HepG2 (cell line): ENCODE measurements at regions not wholly inside any gene's neighbourhood (a gene's known extent, or its start where the extent isn't known, plus 50 kb on each side); places are given as distances from the start of the nearest gene placed in this dataset.

ENCODE experiments used
- ATAC-seq: fragments of 200-7000 bp; cut with Tn5 transposase; 3 replicates; pipeline ENCODE4 v1.9.1; 2020; ENCODE audit warnings: mild to moderate bottlenecking, moderate library complexity
- BruUV-seq: library from RNA; stranded (reverse); fragments of 400-500 nt; replicated peaks from 2 replicates; lab custom pipeline; 2021; lab: Mats Ljungman, UMichigan
- CTCF ChIA-PET: fragments of 300-600 bp; formaldehyde crosslinking; extraction: SDS; loops from one replicate; lab custom pipeline; 2021; ENCODE audit warnings: low total read pairs, inconsistent platforms, low intra/inter-chr PET ratio; lab: Yijun Ruan, JAX
- POLR2A ChIA-PET: fragments of 350-600 bp; sonication (Branson Sonifier 250); formaldehyde crosslinking; loops from one replicate; lab custom pipeline; 2020; ENCODE audit warnings: antibody characterized with exemption, inconsistent platforms; lab: Yijun Ruan, JAX
- DNase-seq: peaks from one replicate; pipeline ENCODE4 v3.0.0-alpha.2; 2015; ENCODE audit warnings: low spot score
- FAIRE-seq: peaks from 3 replicates; lab custom pipeline; 2011; peaks lifted over from hg19 to GRCh38; lab: Jason Lieb, UNC
- H2AFZ ChIP-seq: one replicate; pipeline ENCODE4 v1.6.1; 2011; ENCODE audit warnings: low read length, inconsistent platforms
- H3K27ac ChIP-seq: fragments of 300-600 bp; 3 replicates; pipeline ENCODE4 v1.8.0; 2011; ENCODE audit warnings: mixed run types, mild to moderate bottlenecking, mixed read lengths, low read length, inconsistent platforms; ENCODE audit not compliant: insufficient read depth; ENCODE audit errors: extremely low read length
- H3K27me3 ChIP-seq, 2 experiments: fragments of 200-600 bp in 1 of 2; 2 replicates in 1 of 2; 3 replicates in 1 of 2; pipeline versions ENCODE4 v1.6.0 to v1.8.0; 2011; ENCODE audit warnings: low read length in 2 of 2, mild to moderate bottlenecking in 2 of 2, moderate library complexity in 2 of 2, inconsistent platforms in 1 of 2; ENCODE audit not compliant: insufficient read depth in 2 of 2, control insufficient read depth in 1 of 2
- H3K36me3 ChIP-seq, 2 experiments: fragments of 200-600 bp in 1 of 2; replicated peaks in 1 of 2; 2 replicates in 1 of 2; 3 replicates in 1 of 2; pipeline versions ENCODE4 v1.5.1 to v1.8.0; 2011; ENCODE audit warnings: low read length in 2 of 2, inconsistent platforms in 1 of 2; ENCODE audit not compliant: insufficient read depth in 2 of 2, control insufficient read depth in 1 of 2
- H3K4me1 ChIP-seq: 2 replicates; pipeline ENCODE4 v1.5.1; 2012; ENCODE audit warnings: low read length, inconsistent platforms; ENCODE audit not compliant: insufficient read depth
- H3K4me2 ChIP-seq: 2 replicates; pipeline ENCODE4 v1.6.0; 2011; ENCODE audit warnings: low read depth, low read length, inconsistent platforms
- H3K4me3 ChIP-seq, 3 experiments: fragments of 200-600 bp in 1 of 3; sonication (generic), shearing (Covaris generic) in 1 of 3; replicated peaks in 1 of 3; 2 replicates each; pipeline ENCODE4 v1.5.1; 2011 to 2016; ENCODE audit warnings: low read length in 3 of 3, inconsistent platforms in 2 of 3, low read depth in 2 of 3, mild to moderate bottlenecking in 2 of 3, control low read depth in 1 of 3, mixed read lengths in 1 of 3; ENCODE audit not compliant: insufficient read depth in 1 of 3
- H3K79me2 ChIP-seq: one replicate; pipeline ENCODE4 v1.6.1; 2011; ENCODE audit warnings: low read length, inconsistent platforms; ENCODE audit not compliant: insufficient read depth
- H3K9ac ChIP-seq: 2 replicates; pipeline ENCODE4 v1.6.0; 2011; ENCODE audit warnings: mild to moderate bottlenecking, low read depth, low read length, inconsistent platforms; ENCODE audit not compliant: insufficient read depth
- H3K9me3 ChIP-seq: 2 replicates; pipeline ENCODE4 v1.5.1; 2012; ENCODE audit warnings: mild to moderate bottlenecking, low read length
- H4K20me1 ChIP-seq: 2 replicates; pipeline ENCODE4 v1.6.0; 2011; ENCODE audit warnings: inconsistent platforms, mild to moderate bottlenecking, low read length, moderate library complexity; ENCODE audit not compliant: insufficient read depth
- BCL6 ChIP-seq: IDR thresholded peaks from 2 replicates; pipeline ENCODE4 v1.6.1; 2016; ENCODE audit warnings: missing genetic modification reagents, missing compliant biosample characterization
- ISX ChIP-seq: sonication (generic); formaldehyde crosslinking; conservative IDR thresholded peaks from 2 replicates; pipeline ENCODE4 v1.5.0; 2020; ENCODE audit warnings: missing genetic modification reagents
- JUND ChIP-seq: sonication (generic); formaldehyde crosslinking; IDR thresholded peaks from 2 replicates; pipeline ENCODE4 v1.8.0; 2022; ENCODE audit warnings: mild to moderate bottlenecking, missing genetic modification reagents
- KDM5A ChIP-seq: fragments of 200-600 bp; sonication (generic); IDR thresholded peaks from 2 replicates; pipeline ENCODE4 v1.7.0; 2018; ENCODE audit warnings: antibody characterized with exemption, mild to moderate bottlenecking, low read length, borderline replicate concordance
- KLF15 ChIP-seq: sonication (generic); formaldehyde crosslinking; IDR thresholded peaks from 2 replicates; pipeline ENCODE4 v1.8.1; 2023; ENCODE audit warnings: borderline replicate concordance, mild to moderate bottlenecking, inconsistent platforms, missing genetic modification reagents, mixed read lengths
- MIER2 ChIP-seq: IDR thresholded peaks from 2 replicates; pipeline ENCODE4 v1.6.1; 2016; ENCODE audit warnings: missing biosample characterization, missing genetic modification reagents
- SOX5 ChIP-seq: IDR thresholded peaks from 2 replicates; pipeline ENCODE4 v1.6.1; 2016; ENCODE audit warnings: borderline replicate concordance
- ZNF292 ChIP-seq: sonication (generic); formaldehyde crosslinking; IDR thresholded peaks from 2 replicates; pipeline ENCODE4 v1.8.1; 2022; ENCODE audit warnings: mild to moderate bottlenecking, low read depth, missing genetic modification reagents, borderline replicate concordance
- WGBS: methylation state at CpG from one replicate; pipeline ENCODE4 v1.1.6; 2017; ENCODE audit warnings: low lambda C conversion rate; 5-methylcytosine and 5-hydroxymethylcytosine counted together
- in situ Hi-C: cut with HindIII; loops from 2 replicates; pipeline ENCODE4 v1.10.0; 2017; ENCODE audit warnings: low pct_unique_long_range_greater_than_20kb; ENCODE audit not compliant: extremely low pct_ligation_motif_present
- intact Hi-C: fragments of 100-400 bp; cut with micrococcal nuclease; formaldehyde crosslinking; loops from one replicate; pipeline ENCODE4 v1.10.0; 2022; ENCODE audit not compliant: unreplicated experiment
- TF ChIP-seq, protein P1 (sequence below): sonication (generic); formaldehyde crosslinking; IDR thresholded peaks from 2 replicates; pipeline ENCODE4 v1.5.1; 2020; ENCODE audit warnings: missing genetic modification reagents, mild to moderate bottlenecking, borderline replicate concordance
- TF ChIP-seq, protein P2 (sequence below): sonication (generic); formaldehyde crosslinking; IDR thresholded peaks from 2 replicates; pipeline ENCODE4 v1.5.0; 2020; ENCODE audit warnings: mild to moderate bottlenecking, missing genetic modification reagents, borderline replicate concordance
- TF ChIP-seq, protein P3 (sequence below): sonication (generic); formaldehyde crosslinking; conservative IDR thresholded peaks from 2 replicates; pipeline ENCODE4 v1.4.0; 2020; ENCODE audit warnings: missing genetic modification reagents

DNA sequence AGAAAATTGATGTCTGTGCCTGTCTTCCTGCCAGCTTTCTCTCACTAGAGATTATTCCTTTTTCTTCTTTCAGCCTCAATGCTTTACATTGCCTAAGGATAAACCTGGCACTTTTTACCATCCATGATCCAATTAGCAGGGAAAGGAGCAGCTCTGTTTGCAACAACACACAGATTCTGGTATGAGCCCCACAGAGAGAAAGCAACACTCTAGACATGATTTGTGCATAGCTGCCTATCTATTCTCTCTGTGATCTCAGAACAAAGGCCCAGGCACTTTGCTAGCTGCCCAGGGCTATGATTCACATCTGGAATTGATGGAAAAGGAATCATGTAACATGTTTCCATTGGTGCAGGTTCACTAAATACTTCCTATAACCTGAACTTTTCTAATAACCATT is 685.0 kb downstream of the ETS1 start:
- ChIA-PET POLR2A (no interaction called here), CTCF (no interaction called here)
- H3K27me3 ChIP-seq, result no peaks in the 10 kb centered on the region
- no peaks in the 10 kb centered on the region for H4K20me1 ChIP-seq
- peaks cover 80% of the 10 kb centered on the region for H3K9me3 ChIP-seq
- FAIRE-seq, result no peak
- intact Hi-C loops (no loop called here), in situ Hi-C loops (no loop called here)
- no peak overlapping the region for H2AFZ ChIP-seq
- DNase-seq, result no peak
- H3K9ac ChIP-seq, result no peak overlapping the region
- BruUV-seq, result no TSS peak
- H3K36me3 ChIP-seq, result no peaks in the 10 kb centered on the region
- H3K79me2 ChIP-seq, result no peaks in the 10 kb centered on the region
- TF ChIP-seq JUND (CRISPR knock-in tag) (no peak), KLF15 (no peak)
- H3K27ac ChIP-seq, result no peak overlapping the region
- H3K4me2 ChIP-seq, result no peak overlapping the region
- no peaks in the 10 kb centered on the region for H3K4me1 ChIP-seq
- ATAC-seq, result no peak
- no peak overlapping the region for H3K4me3 ChIP-seq

DNA sequence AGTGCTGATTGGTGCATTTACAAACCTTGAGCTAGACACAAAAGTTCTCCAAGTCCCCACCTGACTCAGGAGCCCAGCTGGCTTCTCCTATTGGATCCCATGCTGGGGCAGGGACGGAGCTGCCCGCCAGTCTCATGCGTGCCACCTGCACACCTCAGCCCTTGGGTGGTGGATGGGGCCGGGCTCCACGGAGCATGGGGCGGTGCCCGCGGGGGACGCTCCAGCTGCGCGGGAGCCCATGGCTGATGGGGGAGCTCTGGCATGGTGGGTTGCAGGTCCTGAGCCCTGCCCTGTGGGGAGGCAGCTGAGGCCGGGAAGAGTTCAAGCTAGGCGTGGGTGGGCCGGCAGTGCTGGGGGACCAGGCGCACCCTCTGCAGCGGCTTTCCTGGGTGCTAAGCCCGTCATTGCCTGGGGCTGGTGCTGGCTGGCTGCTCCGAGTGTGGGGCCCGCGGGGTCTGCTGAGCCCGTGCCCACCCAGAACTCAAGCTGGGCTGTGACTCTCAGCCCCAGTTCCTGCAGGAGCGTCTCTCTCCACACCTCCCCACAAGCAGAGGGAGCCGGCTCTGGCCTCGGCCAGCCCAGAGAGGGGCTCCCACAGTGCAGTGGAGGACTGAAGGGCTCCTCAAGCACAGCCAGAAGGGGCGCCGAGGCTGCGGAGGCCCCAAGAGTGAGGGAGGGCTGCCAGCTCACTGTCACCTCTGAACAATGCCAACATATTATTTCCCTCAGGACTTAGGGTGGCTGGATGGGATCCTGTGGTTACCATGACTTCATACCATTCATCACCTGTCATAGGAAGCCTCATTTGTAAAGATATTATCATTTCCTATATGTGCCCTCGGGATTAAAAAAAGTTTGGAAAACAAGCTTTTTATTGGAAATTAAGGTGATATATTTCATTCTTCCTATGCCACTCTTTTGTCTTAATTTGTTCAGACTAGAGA is 688.7 kb downstream of the ETS1 start:
- no peak for FAIRE-seq
- ATAC-seq, result no peak
- no peaks in the 10 kb centered on the region for H3K79me2 ChIP-seq
- H4K20me1 ChIP-seq, result no peaks in the 10 kb centered on the region
- no peak overlapping the region for H3K4me3 ChIP-seq
- DNase-seq, result no peak
- H3K4me2 ChIP-seq, result no peak overlapping the region
- H3K9ac ChIP-seq, result no peak overlapping the region
- ChIA-PET CTCF (no interaction called here), POLR2A (no interaction called here)
- no peaks in the 10 kb centered on the region for H3K27me3 ChIP-seq
- 67% methylated on average over 3 of the region's 28 CpGs for WGBS
- no peaks in the 10 kb centered on the region for H3K36me3 ChIP-seq
- H2AFZ ChIP-seq, result no peak overlapping the region
- BruUV-seq, result no TSS peak
- intact Hi-C loops, result no loop called here
- H3K27ac ChIP-seq, result no peak overlapping the region
- no peaks in the 10 kb centered on the region for H3K4me1 ChIP-seq
- in situ Hi-C loops, result no loop called here
- H3K9me3 ChIP-seq, result peaks cover 89% of the 10 kb centered on the region
- TF ChIP-seq, protein P1, sequence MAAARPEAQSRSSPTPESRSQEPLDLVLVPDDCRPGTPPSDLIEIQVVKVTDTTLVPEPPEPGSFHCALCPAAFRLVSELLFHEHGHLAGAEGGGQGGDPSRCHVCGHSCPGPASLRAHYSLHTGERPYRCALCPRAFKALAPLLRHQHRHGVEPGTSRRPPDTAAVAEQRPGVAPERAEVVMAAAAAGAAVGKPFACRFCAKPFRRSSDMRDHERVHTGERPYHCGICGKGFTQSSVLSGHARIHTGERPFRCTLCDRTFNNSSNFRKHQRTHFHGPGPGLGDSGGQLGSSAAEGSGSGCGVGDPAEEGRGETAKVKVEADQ (CRISPR knock-in tag), result no peak
- TF ChIP-seq SOX5 (CRISPR knock-in tag) (no peak), ISX (CRISPR knock-in tag) (no peak), KDM5A (no peak), ZNF292 (CRISPR knock-in tag) (no peak), MIER2 (CRISPR knock-in tag) (no peak), BCL6 (no peak)
- TF ChIP-seq, protein P2, sequence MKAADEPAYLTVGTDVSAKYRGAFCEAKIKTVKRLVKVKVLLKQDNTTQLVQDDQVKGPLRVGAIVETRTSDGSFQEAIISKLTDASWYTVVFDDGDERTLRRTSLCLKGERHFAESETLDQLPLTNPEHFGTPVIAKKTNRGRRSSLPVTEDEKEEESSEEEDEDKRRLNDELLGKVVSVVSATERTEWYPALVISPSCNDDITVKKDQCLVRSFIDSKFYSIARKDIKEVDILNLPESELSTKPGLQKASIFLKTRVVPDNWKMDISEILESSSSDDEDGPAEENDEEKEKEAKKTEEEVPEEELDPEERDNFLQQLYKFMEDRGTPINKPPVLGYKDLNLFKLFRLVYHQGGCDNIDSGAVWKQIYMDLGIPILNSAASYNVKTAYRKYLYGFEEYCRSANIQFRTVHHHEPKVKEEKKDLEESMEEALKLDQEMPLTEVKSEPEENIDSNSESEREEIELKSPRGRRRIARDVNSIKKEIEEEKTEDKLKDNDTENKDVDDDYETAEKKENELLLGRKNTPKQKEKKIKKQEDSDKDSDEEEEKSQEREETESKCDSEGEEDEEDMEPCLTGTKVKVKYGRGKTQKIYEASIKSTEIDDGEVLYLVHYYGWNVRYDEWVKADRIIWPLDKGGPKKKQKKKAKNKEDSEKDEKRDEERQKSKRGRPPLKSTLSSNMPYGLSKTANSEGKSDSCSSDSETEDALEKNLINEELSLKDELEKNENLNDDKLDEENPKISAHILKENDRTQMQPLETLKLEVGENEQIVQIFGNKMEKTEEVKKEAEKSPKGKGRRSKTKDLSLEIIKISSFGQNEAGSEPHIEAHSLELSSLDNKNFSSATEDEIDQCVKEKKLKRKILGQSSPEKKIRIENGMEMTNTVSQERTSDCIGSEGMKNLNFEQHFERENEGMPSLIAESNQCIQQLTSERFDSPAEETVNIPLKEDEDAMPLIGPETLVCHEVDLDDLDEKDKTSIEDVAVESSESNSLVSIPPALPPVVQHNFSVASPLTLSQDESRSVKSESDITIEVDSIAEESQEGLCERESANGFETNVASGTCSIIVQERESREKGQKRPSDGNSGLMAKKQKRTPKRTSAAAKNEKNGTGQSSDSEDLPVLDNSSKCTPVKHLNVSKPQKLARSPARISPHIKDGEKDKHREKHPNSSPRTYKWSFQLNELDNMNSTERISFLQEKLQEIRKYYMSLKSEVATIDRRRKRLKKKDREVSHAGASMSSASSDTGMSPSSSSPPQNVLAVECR, result no peak
- TF ChIP-seq, protein P3, sequence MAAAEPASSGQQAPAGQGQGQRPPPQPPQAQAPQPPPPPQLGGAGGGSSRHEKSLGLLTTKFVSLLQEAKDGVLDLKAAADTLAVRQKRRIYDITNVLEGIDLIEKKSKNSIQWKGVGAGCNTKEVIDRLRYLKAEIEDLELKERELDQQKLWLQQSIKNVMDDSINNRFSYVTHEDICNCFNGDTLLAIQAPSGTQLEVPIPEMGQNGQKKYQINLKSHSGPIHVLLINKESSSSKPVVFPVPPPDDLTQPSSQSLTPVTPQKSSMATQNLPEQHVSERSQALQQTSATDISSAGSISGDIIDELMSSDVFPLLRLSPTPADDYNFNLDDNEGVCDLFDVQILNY (CRISPR knock-in tag), result no peak
